ENCODE measurements at regions not wholly inside any gene's neighbourhood (a gene's known extent, or its start where the extent isn't known, plus 50 kb on each side); places are given as distances from the start of the nearest gene placed in this dataset.

DNA sequence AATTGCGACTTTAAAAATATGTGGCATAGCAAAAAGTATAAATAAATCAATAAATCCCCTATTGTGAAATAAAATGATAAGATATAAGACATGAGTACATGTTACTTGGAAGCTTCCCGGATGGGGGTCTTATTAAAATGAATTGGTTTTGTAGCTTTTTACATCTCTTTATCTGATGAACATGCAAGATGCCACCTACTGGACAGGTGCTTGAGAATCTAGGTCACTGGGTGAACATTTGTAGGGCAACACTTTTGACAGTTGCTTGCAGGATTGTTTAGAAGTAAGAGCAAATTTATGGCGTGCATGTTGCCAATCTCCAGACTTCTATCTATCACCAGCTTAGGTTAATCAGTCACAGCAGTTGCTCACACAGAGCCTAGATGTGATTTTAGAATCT is 362.7 kb upstream of the SUCLG2 start:
- no peak for TF ChIP-seq GATA2 (IDR thresholded peaks at IDR 0.05; ENCODE audit: low read depth, low read length)
- no peak for TF ChIP-seq GATA3 (IDR thresholded peaks at IDR 0.05; ENCODE audit: low read depth, low read length)
